ENCODE measurements at regions not wholly inside any gene's neighbourhood (a gene's known extent, or its start where the extent isn't known, plus 50 kb on each side); places are given as distances from the start of the nearest gene placed in this dataset.

GRCh38 chrX:40521868-40522450 lies 58.8 kb upstream of the ATP6AP2 start:
- Histone ChIP-seq H3K4me2 (replicated peaks; ENCODE audit: low read depth, low read length, poor library complexity, severe bottlenecking) (no peak overlapping the region), H3K9me3 (ENCODE audit: control extremely low read depth in 1 of 3, control insufficient read depth in 2 of 3, insufficient read depth in 1 of 3, low read length in 2 of 3) (no peaks in the 10 kb centered on the region), H3K27ac (ENCODE audit: low read length in 2 of 2) (no peak overlapping the region), H3K9ac (ENCODE audit: low read length) (no peak overlapping the region), H3K4me1 (ENCODE audit: control insufficient read depth in 2 of 2, insufficient read depth in 2 of 2, low read length in 2 of 2) (no peaks in the 10 kb centered on the region), H4K20me1 (ENCODE audit: control insufficient read depth, insufficient read depth, low read length, poor library complexity, severe bottlenecking) (no peaks in the 10 kb centered on the region), H2AFZ (ENCODE audit: insufficient read depth, low read depth, low read length, poor library complexity, severe bottlenecking) (no peak overlapping the region), H3K79me2 (ENCODE audit: control insufficient read depth, insufficient read depth, low read length) (no peaks in the 10 kb centered on the region), H3K36me3 (replicated peaks in 1 of 2; ENCODE audit: control extremely low read depth in 1 of 2, control insufficient read depth in 1 of 2, extremely low read depth in 1 of 2, insufficient read depth in 2 of 2, low read length in 1 of 2) (no peaks in the 10 kb centered on the region), H3K4me3 (ENCODE audit: control extremely low read depth in 1 of 5, extremely low read depth in 1 of 5, insufficient read depth in 1 of 5, low read depth in 2 of 5, low read length in 4 of 5) (no peak overlapping the region), H3K27me3 (replicated peaks in 1 of 4; ENCODE audit: control extremely low read depth in 1 of 4, control insufficient read depth in 3 of 4, insufficient read depth in 4 of 4, low read length in 3 of 4) (no peaks in the 10 kb centered on the region)
- Mint-ChIP-seq H3K4me3 (no peak overlapping the region), H3K27me3 (peaks cover 4% of the 10 kb centered on the region), H3K9me3 (ENCODE audit: insufficient read depth) (no peaks in the 10 kb centered on the region), H3K27ac (no peak overlapping the region), H3K4me1 (no peaks in the 10 kb centered on the region)
- DNase-seq (no peak), ATAC-seq (ENCODE audit: low read depth) (no peak)
- ChIA-PET CTCF (no interaction called here), POLR2A (no interaction called here)
- WGBS (ENCODE audit: insufficient coverage): 97% methylated on average over 9 of the region's 11 CpGs
- TF ChIP-seq, protein P1, sequence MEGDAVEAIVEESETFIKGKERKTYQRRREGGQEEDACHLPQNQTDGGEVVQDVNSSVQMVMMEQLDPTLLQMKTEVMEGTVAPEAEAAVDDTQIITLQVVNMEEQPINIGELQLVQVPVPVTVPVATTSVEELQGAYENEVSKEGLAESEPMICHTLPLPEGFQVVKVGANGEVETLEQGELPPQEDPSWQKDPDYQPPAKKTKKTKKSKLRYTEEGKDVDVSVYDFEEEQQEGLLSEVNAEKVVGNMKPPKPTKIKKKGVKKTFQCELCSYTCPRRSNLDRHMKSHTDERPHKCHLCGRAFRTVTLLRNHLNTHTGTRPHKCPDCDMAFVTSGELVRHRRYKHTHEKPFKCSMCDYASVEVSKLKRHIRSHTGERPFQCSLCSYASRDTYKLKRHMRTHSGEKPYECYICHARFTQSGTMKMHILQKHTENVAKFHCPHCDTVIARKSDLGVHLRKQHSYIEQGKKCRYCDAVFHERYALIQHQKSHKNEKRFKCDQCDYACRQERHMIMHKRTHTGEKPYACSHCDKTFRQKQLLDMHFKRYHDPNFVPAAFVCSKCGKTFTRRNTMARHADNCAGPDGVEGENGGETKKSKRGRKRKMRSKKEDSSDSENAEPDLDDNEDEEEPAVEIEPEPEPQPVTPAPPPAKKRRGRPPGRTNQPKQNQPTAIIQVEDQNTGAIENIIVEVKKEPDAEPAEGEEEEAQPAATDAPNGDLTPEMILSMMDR (IDR thresholded peaks at IDR 0.05): no peak
- no peak for TF ChIP-seq EZH2 (IDR thresholded peaks at IDR 0.05; ENCODE audit: borderline replicate concordance, insufficient read depth, low read depth, low read length, poor library complexity, severe bottlenecking)
- intact Hi-C loops (cut with micrococcal nuclease): no loop called here

- no peak for DNase-seq
- intact Hi-C loops (cut with micrococcal nuclease): no loop called here
- Histone ChIP-seq H3K4me2 (replicated peaks; ENCODE audit: low read depth, low read length, poor library complexity, severe bottlenecking) (no peak overlapping the region), H3K36me3 (replicated peaks in 1 of 2; ENCODE audit: control extremely low read depth in 1 of 2, control insufficient read depth in 1 of 2, extremely low read depth in 1 of 2, insufficient read depth in 2 of 2, low read length in 1 of 2) (no peaks in the 10 kb centered on the region), H3K79me2 (ENCODE audit: control insufficient read depth, insufficient read depth, low read length) (no peaks in the 10 kb centered on the region), H3K9me3 (ENCODE audit: control extremely low read depth in 1 of 3, control insufficient read depth in 2 of 3, insufficient read depth in 1 of 3, low read length in 2 of 3) (peaks cover 0 to 3% (median 0%) of the 10 kb centered on the region in 3 donors), H3K27me3 (replicated peaks in 1 of 4; ENCODE audit: control extremely low read depth in 1 of 4, control insufficient read depth in 3 of 4, insufficient read depth in 4 of 4, low read length in 3 of 4) (no peaks in the 10 kb centered on the region), H3K27ac (ENCODE audit: low read length in 2 of 2) (no peak overlapping the region), H3K4me1 (ENCODE audit: control insufficient read depth in 2 of 2, insufficient read depth in 2 of 2, low read length in 2 of 2) (no peaks in the 10 kb centered on the region), H3K9ac (ENCODE audit: low read length) (no peak overlapping the region), H4K20me1 (ENCODE audit: control insufficient read depth, insufficient read depth, low read length, poor library complexity, severe bottlenecking) (no peaks in the 10 kb centered on the region), H2AFZ (ENCODE audit: insufficient read depth, low read depth, low read length, poor library complexity, severe bottlenecking) (no peak overlapping the region), H3K4me3 (ENCODE audit: control extremely low read depth in 1 of 5, extremely low read depth in 1 of 5, insufficient read depth in 1 of 5, low read depth in 2 of 5, low read length in 4 of 5) (no peak overlapping the region)
- H3K27me3 Mint-ChIP-seq: no peaks in the 10 kb centered on the region
- ChIA-PET CTCF (no interaction called here), POLR2A (no interaction called here)
- no peaks in the 10 kb centered on the region for H3K9me3 Mint-ChIP-seq (ENCODE audit: insufficient read depth)
- WGBS (ENCODE audit: insufficient coverage): 80% methylated on average over 6 of the region's 8 CpGs
- H3K4me1 Mint-ChIP-seq: no peaks in the 10 kb centered on the region
- TF ChIP-seq, protein P1 (IDR thresholded peaks at IDR 0.05): no peak
- no peak for TF ChIP-seq EZH2 (IDR thresholded peaks at IDR 0.05; ENCODE audit: borderline replicate concordance, insufficient read depth, low read depth, low read length, poor library complexity, severe bottlenecking)
- no peak for ATAC-seq (ENCODE audit: low read depth)
- no peak overlapping the region for H3K27ac Mint-ChIP-seq
- H3K4me3 Mint-ChIP-seq: no peak overlapping the region
These were observed 66.4 kb upstream of the ATP6AP2 start for GRCh38 chrX:40514376-40514775.
